Kasumi-1 (cell line): ENCODE measurements at regions not wholly inside any gene's neighbourhood (a gene's known extent, or its start where the extent isn't known, plus 50 kb on each side); places are given as distances from the start of the nearest gene placed in this dataset.
"Not testable (repeated sequence)": the region's sequence is repeated elsewhere in the genome, so short reads cannot be mapped to it uniquely, and the experiment has no call there.

ENCODE experiments used
- DNase-seq, 2 experiments: peaks; one replicate each; lab custom pipeline; 2025; lab: John Stamatoyannopoulos, UW

DNA sequence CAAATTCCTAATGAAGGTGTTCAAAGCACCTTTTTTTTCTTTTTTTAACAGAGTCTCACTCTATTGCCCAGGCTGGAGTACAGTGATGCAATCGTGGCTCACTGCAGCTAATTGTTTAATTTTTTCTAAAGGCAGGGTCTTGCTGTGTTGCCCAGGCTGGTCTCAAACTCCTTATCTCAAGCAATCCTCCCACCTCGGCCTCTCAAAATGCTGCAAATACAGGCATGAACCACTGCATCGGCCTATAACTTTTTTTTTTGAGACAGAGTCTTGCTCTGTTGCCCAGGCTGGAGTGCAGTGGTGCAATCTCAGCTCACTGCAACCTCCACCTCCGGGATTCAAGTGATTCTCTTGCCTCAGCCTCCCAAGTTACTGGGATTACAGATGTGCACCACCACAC lies 113.9 kb upstream of the CXADR start:
- DNase-seq, result not testable (repeated sequence)

GRCh38 chr21:17402937-17403336 lies 109.9 kb upstream of the CXADR start:
- peak in 1 of 2 experiments; percentile 13 for DNase-seq

DNA sequence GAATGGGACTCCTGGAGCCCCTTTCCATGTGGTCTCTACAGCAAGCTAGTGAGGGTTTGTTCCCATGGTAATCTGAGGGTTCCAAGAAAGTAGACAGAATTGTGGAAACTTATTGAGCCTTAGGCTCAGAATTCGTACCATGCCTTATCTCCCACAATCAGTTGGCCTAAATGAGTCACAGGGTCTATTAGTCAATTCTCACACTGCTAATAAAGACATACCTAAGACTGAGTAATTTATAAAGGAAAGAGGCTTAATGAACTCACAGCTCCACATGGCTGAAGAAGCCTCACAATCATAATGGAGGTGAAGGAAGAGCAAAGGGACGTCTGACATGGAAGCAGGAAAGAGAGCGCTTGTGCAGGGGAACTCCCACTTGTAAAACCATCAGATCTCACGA lies 106.6 kb upstream of the CXADR start:
- DNase-seq, result no peak

GRCh38 chr21:17414766-17415165 lies 98.1 kb upstream of the CXADR start:
- DNase-seq, result no peak

GRCh38 chr21:17416139-17416538 lies 96.7 kb upstream of the CXADR start:
- DNase-seq, result no peak

GRCh38 chr21:17422931-17423330 lies 89.9 kb upstream of the CXADR start:
- no peak for DNase-seq

GRCh38 chr21:17427157-17427556 lies 85.7 kb upstream of the CXADR start:
- no peak for DNase-seq

DNA sequence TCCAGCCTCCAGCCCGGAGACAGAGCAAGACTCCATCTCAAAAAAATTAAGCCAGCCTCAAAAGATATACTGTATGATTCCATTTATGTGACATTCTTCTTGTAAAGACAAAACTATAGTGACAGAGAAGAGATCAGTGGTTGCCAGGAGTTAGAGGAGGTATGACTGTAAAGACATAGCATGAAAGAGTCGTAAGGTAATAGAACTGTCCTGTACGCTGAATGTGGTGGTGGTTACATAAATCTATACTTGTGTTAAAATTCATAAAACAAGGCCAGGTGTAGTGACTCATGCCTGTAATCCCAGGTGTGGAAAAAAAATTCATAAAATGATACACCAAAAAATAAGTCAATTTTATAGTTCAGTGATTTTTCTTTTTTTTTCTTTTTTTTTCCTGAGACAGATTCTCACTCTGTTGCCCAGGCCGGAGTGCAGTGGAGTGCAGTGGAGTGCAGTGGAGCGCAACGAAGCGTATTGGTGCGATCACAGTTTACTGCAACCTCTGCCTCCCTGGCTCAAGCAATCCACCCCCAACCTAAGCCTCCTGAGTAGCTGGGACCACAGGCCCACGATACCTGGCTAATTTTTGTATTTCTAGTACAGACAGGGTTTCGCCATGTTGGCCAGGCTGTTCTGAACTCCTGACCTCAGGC lies 84.9 kb upstream of the CXADR start:
- DNase-seq, result no peak

GRCh38 chr21:17428484-17428869 lies 84.4 kb upstream of the CXADR start:
- no peak for DNase-seq

- DNase-seq, result no peak
These were observed 83.9 kb upstream of the CXADR start for GRCh38 chr21:17428980-17429379.

DNA sequence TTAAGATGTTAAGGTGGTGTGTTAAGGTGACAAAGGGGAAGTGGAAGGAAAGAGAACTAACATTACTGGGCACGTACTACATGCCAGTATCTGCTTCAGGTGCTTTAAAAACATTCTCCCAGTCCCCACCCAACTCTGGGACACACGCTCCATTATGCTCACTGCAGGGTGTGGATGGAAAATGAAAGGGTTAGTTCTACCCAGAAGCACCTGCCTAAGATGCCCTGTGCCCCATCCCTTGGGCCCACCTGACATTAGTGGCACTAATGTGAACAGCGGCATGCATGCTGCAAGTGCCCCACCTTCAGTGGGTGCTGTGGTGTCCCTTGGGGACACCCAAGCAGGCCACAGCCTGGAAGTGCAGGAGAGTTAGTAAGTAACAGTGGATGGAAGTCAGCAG lies 82.9 kb upstream of the CXADR start:
- no peak for DNase-seq

GRCh38 chr21:17432732-17433057 lies 80.1 kb upstream of the CXADR start:
- no peak for DNase-seq

DNA sequence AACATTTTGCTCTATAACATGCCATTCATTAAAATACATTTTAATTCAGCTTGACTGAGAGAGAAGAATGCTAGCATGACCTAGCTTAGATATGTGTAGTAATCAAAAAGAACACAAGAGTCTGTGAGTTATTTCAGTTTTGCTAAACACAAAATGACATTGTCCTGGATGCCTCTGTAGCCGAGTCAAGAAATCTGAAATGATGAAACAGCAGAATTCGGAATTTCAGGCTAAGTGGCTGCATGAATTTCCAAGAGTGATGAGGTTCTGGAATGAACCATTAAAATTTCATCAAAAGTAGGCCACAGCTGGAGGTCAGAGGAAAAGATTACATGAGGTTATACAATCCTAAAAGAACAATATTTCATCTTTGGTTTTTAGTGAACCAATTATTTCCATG lies 79.1 kb upstream of the CXADR start:
- DNase-seq, result no peak

GRCh38 chr21:17435565-17436543 lies 77.0 kb upstream of the CXADR start:
- DNase-seq, result no peak

DNA sequence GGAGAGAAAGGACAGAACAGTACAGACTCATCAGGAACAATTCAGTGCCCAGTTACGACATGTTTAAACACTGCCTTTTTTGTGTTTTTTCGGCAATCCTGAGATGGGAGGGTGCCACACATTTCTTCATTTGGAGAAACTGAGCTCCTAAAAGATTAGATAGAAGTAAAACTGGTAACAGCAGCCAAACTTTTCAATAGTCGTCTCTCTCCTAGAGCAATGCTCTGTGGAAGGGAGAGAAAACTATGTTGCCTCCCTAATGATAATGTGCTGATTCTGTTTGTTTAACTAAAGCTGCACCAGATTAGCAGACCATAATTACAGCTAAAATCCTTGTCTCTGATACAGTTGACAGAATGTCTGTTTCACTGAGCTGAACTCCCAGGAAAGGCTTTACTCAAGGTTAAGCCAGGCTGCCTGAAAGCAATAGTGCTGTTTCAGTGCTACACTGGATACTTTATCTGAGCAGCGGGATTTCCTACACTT lies 76.2 kb upstream of the CXADR start:
- no peak for DNase-seq

DNA sequence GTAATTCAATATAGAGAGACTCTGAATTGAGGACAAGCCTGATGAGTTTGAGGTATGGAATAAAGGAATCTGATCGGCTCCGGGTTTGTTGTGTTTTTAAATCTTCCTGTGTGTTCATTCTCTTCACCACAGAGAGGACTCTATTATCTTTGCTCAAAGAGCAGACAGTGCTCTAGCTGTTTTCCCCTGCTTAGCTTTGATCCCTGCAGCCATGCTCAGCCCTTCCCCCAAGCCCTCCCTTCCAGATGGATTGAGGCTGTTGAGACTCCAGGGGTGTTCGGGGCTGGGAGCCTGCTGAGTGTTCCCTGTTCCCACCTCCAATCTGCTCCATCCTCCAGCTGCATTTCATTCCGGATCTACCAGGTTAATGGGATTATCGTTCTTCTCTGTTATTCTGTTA lies 74.2 kb upstream of the CXADR start:
- no peak for DNase-seq

DNA sequence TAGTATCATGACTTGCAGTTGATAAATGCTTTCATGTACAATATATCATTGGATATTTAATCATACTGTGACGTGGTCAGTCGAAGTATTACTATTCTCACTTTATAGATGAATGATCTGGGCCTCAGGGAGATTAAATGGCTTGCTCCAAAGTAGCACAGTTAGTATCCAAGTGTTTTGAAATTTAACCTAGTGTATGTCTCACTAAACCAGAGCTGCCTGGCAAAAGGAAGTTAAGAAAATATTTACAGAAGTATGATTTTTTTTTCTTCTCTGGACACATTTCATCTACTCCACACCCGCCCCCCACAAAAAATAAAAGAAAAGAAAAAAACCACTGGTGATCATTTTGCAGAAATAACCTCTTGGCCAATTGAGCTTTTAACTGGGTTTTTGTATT lies 71.9 kb upstream of the CXADR start:
- no peak for DNase-seq

- DNase-seq, result no peak
These were observed 71.5 kb upstream of the CXADR start for GRCh38 chr21:17441370-17441769.

DNA sequence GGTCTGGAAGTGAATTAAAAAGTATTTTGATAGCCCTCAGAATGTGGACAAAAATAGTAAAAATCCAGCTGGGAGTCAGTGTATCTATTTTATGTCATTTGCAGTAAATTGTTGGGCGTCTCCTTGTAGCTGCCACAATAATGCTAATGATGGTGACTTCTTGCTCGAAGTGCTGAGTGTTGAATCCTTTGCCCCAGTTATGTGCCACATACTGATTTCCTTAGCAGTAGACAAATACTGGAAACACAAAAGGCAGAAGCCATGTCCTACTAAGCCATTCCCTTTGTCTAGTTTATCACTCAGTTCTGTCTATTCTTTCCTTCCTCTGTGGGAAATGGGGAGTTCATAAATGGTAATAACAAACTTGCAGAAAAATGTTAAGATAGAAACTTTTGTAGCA lies 70.7 kb upstream of the CXADR start:
- DNase-seq, result no peak

- no peak for DNase-seq
These were observed 68.0 kb upstream of the CXADR start for GRCh38 chr21:17444828-17445227.

- no peak for DNase-seq
These were observed 66.1 kb upstream of the CXADR start for GRCh38 chr21:17446737-17447136.

- no peak for DNase-seq
These were observed 63.1 kb upstream of the CXADR start for GRCh38 chr21:17449701-17450100.

DNA sequence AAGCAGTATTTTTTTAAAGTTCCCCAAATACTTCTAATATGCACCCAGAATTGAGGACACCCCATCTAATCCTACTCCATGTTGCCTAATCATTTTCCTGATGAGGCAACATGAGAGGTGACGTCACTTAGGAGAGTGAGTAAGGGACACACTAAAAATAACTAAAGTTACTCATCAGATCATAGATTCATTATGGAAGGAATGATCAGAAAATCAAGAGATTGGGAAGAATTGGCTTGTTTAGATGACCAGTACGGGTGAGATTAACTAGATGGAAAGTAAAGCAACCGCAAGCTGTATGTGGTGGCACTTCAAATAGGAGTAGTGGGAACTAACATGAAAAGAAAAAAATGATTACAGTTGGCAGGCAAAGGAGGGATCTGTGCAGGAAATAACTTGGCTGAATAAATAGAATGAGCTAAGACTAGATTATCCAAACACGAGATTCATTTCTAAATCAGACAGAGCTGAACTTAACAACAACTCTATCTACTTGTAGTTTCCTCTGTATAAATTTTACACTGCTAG lies 61.4 kb upstream of the CXADR start:
- no peak for DNase-seq
